ENCODE measurements at regions not wholly inside any gene's neighbourhood (a gene's known extent, or its start where the extent isn't known, plus 50 kb on each side); places are given as distances from the start of the nearest gene placed in this dataset.
"Not testable (repeated sequence)": the region's sequence is repeated elsewhere in the genome, so short reads cannot be mapped to it uniquely, and the experiment has no call there.

GRCh38 chr1:121573881-121574504, 389.2 kb downstream of the SRGAP2C start:
- TF ChIP-seq CTCF (IDR thresholded peaks at IDR 0.05; ENCODE audit: insufficient read depth, low read length); POLR2AphosphoS5 (IDR thresholded peaks at IDR 0.05; ENCODE audit: low read depth): not testable (repeated sequence)
